ENCODE measurements at regions not wholly inside any gene's neighbourhood (a gene's known extent, or its start where the extent isn't known, plus 50 kb on each side); places are given as distances from the start of the nearest gene placed in this dataset.

- TF ChIP-seq, protein P1, sequence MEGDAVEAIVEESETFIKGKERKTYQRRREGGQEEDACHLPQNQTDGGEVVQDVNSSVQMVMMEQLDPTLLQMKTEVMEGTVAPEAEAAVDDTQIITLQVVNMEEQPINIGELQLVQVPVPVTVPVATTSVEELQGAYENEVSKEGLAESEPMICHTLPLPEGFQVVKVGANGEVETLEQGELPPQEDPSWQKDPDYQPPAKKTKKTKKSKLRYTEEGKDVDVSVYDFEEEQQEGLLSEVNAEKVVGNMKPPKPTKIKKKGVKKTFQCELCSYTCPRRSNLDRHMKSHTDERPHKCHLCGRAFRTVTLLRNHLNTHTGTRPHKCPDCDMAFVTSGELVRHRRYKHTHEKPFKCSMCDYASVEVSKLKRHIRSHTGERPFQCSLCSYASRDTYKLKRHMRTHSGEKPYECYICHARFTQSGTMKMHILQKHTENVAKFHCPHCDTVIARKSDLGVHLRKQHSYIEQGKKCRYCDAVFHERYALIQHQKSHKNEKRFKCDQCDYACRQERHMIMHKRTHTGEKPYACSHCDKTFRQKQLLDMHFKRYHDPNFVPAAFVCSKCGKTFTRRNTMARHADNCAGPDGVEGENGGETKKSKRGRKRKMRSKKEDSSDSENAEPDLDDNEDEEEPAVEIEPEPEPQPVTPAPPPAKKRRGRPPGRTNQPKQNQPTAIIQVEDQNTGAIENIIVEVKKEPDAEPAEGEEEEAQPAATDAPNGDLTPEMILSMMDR (IDR thresholded peaks at IDR 0.05; ENCODE audit: unreplicated experiment), result no peak
- no peak for DNase-seq
These were observed 281.1 kb upstream of the POU3F3 start for GRCh38 chr2:104572834-104573233.

DNA sequence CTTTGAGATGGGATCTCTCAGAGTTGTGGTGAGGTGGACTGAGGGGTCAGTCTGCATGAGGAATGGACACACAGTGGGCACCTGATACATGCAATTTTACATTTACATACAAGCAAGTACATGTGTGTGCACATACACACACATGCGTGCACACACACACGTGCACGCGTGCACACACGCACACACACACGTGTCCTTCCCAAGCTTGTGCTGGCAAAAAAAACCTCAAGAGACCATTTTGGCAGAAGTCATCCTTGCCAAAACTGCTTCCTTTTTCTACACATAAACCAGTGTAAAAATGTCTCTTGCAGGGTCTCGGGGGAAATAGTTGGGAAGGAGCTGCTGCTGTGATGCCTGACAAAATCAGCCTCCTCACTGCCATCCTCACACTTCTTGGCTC, 279.5 kb upstream of the POU3F3 start:
- TF ChIP-seq, protein P1 (IDR thresholded peaks at IDR 0.05; ENCODE audit: unreplicated experiment), result no peak
- no peaks in the 10 kb centered on the region for H3K4me1 Mint-ChIP-seq (ENCODE audit: low read depth, unreplicated experiment)
- H3K27me3 Mint-ChIP-seq (ENCODE audit: unreplicated experiment), result no peaks in the 10 kb centered on the region
- DNase-seq, result no peak
- intact Hi-C loops (cut with micrococcal nuclease; ENCODE audit: unreplicated experiment), result no loop called here
- no peaks in the 10 kb centered on the region for H3K36me3 Mint-ChIP-seq (ENCODE audit: insufficient read depth, unreplicated experiment)
- no peak overlapping the region for H3K4me3 Mint-ChIP-seq (ENCODE audit: low read depth, unreplicated experiment)
- BruUV-seq (replicated peaks), result no TSS peak
- peaks cover 6% of the 10 kb centered on the region for H3K9me3 Mint-ChIP-seq (ENCODE audit: low read depth, unreplicated experiment)
- CTCF ChIA-PET, result no interaction called here
- no peak overlapping the region for H3K27ac Mint-ChIP-seq (ENCODE audit: unreplicated experiment)

More at GRCh38 chr2:104572834-104573233, 281.1 kb upstream of the POU3F3 start:
- BruUV-seq (replicated peaks), result no TSS peak
- H3K27me3 Mint-ChIP-seq (ENCODE audit: unreplicated experiment), result no peaks in the 10 kb centered on the region
- intact Hi-C loops (cut with micrococcal nuclease; ENCODE audit: unreplicated experiment), result no loop called here
- peaks cover 6% of the 10 kb centered on the region for H3K9me3 Mint-ChIP-seq (ENCODE audit: low read depth, unreplicated experiment)
- no peak overlapping the region for H3K27ac Mint-ChIP-seq (ENCODE audit: unreplicated experiment)
- H3K36me3 Mint-ChIP-seq (ENCODE audit: insufficient read depth, unreplicated experiment), result no peaks in the 10 kb centered on the region
- no peaks in the 10 kb centered on the region for H3K4me1 Mint-ChIP-seq (ENCODE audit: low read depth, unreplicated experiment)
- no peak overlapping the region for H3K4me3 Mint-ChIP-seq (ENCODE audit: low read depth, unreplicated experiment)
- CTCF ChIA-PET, result no interaction called here

DNA sequence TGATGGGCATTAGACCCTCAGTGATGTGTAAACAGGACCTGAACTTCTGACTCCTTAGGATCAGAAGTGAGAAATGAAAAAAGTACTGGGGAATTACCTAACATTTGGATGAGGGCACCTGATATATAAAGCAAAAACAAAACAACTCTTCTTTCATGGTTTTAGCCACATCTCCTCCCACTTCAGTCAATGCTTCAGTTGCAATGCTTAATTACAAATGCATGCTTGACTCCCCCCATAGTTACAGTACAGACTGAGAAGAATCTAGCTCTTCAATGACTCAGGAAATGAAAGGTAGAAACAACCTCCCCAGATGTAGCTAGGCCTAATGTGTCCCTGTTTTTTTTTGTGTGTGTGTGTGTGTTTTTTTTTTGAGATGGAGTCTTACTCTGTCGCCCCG, 276.8 kb upstream of the POU3F3 start:
- H3K9me3 Mint-ChIP-seq (ENCODE audit: low read depth, unreplicated experiment), result peaks cover 6% of the 10 kb centered on the region

GRCh38 chr2:104582471-104582870, 271.4 kb upstream of the POU3F3 start:
- no peak overlapping the region for H3K27ac Mint-ChIP-seq (ENCODE audit: unreplicated experiment)
- intact Hi-C loops (cut with micrococcal nuclease; ENCODE audit: unreplicated experiment), result no loop called here
- TF ChIP-seq, protein P1 (IDR thresholded peaks at IDR 0.05; ENCODE audit: unreplicated experiment), result no peak

More for the DNA sequence above, 276.8 kb upstream of the POU3F3 start:
- H3K27ac Mint-ChIP-seq (ENCODE audit: unreplicated experiment), result no peak overlapping the region
- CTCF ChIA-PET, result no interaction called here
- H3K27me3 Mint-ChIP-seq (ENCODE audit: unreplicated experiment), result no peaks in the 10 kb centered on the region
- intact Hi-C loops (cut with micrococcal nuclease; ENCODE audit: unreplicated experiment), result no loop called here
- BruUV-seq (replicated peaks), result no TSS peak
- H3K4me3 Mint-ChIP-seq (ENCODE audit: low read depth, unreplicated experiment), result no peak overlapping the region
- DNase-seq, result no peak
- H3K4me1 Mint-ChIP-seq (ENCODE audit: low read depth, unreplicated experiment), result no peaks in the 10 kb centered on the region
- TF ChIP-seq, protein P1 (IDR thresholded peaks at IDR 0.05; ENCODE audit: unreplicated experiment), result no peak
- no peaks in the 10 kb centered on the region for H3K36me3 Mint-ChIP-seq (ENCODE audit: insufficient read depth, unreplicated experiment)

More at GRCh38 chr2:104582471-104582870, 271.4 kb upstream of the POU3F3 start:
- no peaks in the 10 kb centered on the region for H3K36me3 Mint-ChIP-seq (ENCODE audit: insufficient read depth, unreplicated experiment)
- CTCF ChIA-PET, result interaction anchor here (1.0 kb wide), 1 partner anchor 11 kb away, joined by 3 read pairs; no protein-coding TSS in a partner anchor
- H3K4me3 Mint-ChIP-seq (ENCODE audit: low read depth, unreplicated experiment), result no peak overlapping the region
- H3K9me3 Mint-ChIP-seq (ENCODE audit: low read depth, unreplicated experiment), result no peaks in the 10 kb centered on the region
- no peaks in the 10 kb centered on the region for H3K27me3 Mint-ChIP-seq (ENCODE audit: unreplicated experiment)
- BruUV-seq (replicated peaks), result no TSS peak
- DNase-seq, result no peak
- H3K4me1 Mint-ChIP-seq (ENCODE audit: low read depth, unreplicated experiment), result no peaks in the 10 kb centered on the region

Data from Calu3 (cell line).